HCT116 (cell line): ENCODE measurements at regions not wholly inside any gene's neighbourhood (a gene's known extent, or its start where the extent isn't known, plus 50 kb on each side); places are given as distances from the start of the nearest gene placed in this dataset.

Experiments
- CTCF ChIP-seq, 3 experiments: fragments of 200-600 bp in 1 of 3; sonication (generic) in 1 of 3; IDR thresholded peaks in 2 of 3; conservative IDR thresholded peaks in 1 of 3; 2 replicates each; pipeline ENCODE4 v1.5.1; 2012 to 2017; ENCODE audit warnings: low read depth in 2 of 3, low read length in 2 of 3, antibody characterized with exemption in 1 of 3, borderline replicate concordance in 1 of 3, control low read depth in 1 of 3, mild to moderate bottlenecking in 1 of 3, mixed read lengths in 1 of 3, mixed run types in 1 of 3, moderate library complexity in 1 of 3; ENCODE audit not compliant: insufficient read depth in 1 of 3
- EZH2phosphoT487 ChIP-seq: fragments of 200-600 bp; IDR thresholded peaks from 2 replicates; pipeline ENCODE4 v1.6.1; 2018; ENCODE audit warnings: antibody characterized with exemption, borderline replicate concordance
- POLR2A ChIP-seq: IDR thresholded peaks from 2 replicates; pipeline ENCODE4 v1.7.0; 2011; ENCODE audit warnings: borderline replicate concordance; ENCODE audit not compliant: insufficient read depth, insufficient read length; ENCODE audit errors: extremely low read depth
- REST ChIP-seq: IDR thresholded peaks from 2 replicates; pipeline ENCODE4 v1.6.1; 2012; ENCODE audit warnings: low read depth

GRCh38 chr1:55673416-55673815 is 458.3 kb upstream of the USP24 start:
- TF ChIP-seq POLR2A (no peak), EZH2phosphoT487 (no peak), REST (no peak), CTCF (IDR thresholded peaks at IDR 0.05 in 2 of 3, conservative IDR thresholded peaks at IDR 0.05 in 1 of 3; ENCODE audit: borderline replicate concordance in 1 of 3, insufficient read depth in 1 of 3, low read depth in 2 of 3, low read length in 2 of 3) (no peak)
